ENCODE measurements at regions not wholly inside any gene's neighbourhood (a gene's known extent, or its start where the extent isn't known, plus 50 kb on each side); places are given as distances from the start of the nearest gene placed in this dataset.

DNA sequence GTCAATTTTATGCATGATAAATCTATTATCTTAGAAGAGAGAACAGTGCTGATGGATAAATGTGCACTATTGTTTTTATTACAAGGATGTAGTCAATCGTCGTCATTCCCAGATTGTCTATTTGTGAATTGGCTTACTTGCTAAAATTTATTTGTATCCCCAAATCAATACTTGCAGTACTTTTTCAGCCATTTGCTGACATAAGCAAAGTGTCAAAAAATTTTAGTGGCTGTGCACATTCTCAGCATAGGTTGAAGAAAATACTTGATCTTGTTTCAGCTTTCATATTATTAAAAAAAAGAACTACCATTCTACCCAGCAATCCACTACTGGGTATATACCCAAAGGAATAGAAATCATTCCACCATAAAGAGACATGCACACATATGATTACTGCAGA, 477.9 kb upstream of the CA10 start:
- dilution Hi-C loops (cut with MboI; ENCODE audit: extremely low pct_ligation_motif_present, low sequenced_read_pairs) = no loop called here
- no peak for FAIRE-seq
- no peaks in the 10 kb centered on the region for H3K9me1 ChIP-seq (ENCODE audit: control insufficient read depth, extremely low read depth, insufficient read depth, low read length)
- no peaks in the 10 kb centered on the region for H3K4me1 ChIP-seq (ENCODE audit: control insufficient read depth, extremely low read depth, insufficient read depth, low read length)
- no peak overlapping the region for H3K27ac ChIP-seq (ENCODE audit: control insufficient read depth, insufficient read depth, low read length)
- H3K4me2 ChIP-seq (ENCODE audit: control insufficient read depth, extremely low read depth, insufficient read depth, low read depth, low read length) = no peak overlapping the region
- no peaks in the 10 kb centered on the region for H3K9me3 ChIP-seq (ENCODE audit: control insufficient read depth, low read depth, low read length)
- H3K79me2 ChIP-seq (ENCODE audit: control insufficient read depth, insufficient read depth, low read length) = no peaks in the 10 kb centered on the region
- no peak for DNase-seq (ENCODE audit: low read depth, low spot score)
- TF ChIP-seq, protein P1, sequence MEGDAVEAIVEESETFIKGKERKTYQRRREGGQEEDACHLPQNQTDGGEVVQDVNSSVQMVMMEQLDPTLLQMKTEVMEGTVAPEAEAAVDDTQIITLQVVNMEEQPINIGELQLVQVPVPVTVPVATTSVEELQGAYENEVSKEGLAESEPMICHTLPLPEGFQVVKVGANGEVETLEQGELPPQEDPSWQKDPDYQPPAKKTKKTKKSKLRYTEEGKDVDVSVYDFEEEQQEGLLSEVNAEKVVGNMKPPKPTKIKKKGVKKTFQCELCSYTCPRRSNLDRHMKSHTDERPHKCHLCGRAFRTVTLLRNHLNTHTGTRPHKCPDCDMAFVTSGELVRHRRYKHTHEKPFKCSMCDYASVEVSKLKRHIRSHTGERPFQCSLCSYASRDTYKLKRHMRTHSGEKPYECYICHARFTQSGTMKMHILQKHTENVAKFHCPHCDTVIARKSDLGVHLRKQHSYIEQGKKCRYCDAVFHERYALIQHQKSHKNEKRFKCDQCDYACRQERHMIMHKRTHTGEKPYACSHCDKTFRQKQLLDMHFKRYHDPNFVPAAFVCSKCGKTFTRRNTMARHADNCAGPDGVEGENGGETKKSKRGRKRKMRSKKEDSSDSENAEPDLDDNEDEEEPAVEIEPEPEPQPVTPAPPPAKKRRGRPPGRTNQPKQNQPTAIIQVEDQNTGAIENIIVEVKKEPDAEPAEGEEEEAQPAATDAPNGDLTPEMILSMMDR (optimal IDR thresholded peaks at IDR 0.05 in 1 of 3, IDR thresholded peaks at IDR 0.05 in 1 of 3, conservative IDR thresholded peaks at IDR 0.05 in 1 of 3; ENCODE audit: extremely low read depth in 1 of 3, insufficient read depth in 2 of 3, low read length in 3 of 3) = no peak
- TF ChIP-seq EZH2 (IDR thresholded peaks at IDR 0.05; ENCODE audit: low read length) = no peak
- no peaks in the 10 kb centered on the region for H3K27me3 ChIP-seq (ENCODE audit: control insufficient read depth, extremely low read depth, insufficient read depth, low read length)
- no peak overlapping the region for H3K4me3 ChIP-seq (ENCODE audit: control insufficient read depth in 2 of 3, extremely low read depth in 1 of 3, insufficient read depth in 2 of 3, low read depth in 1 of 3, low read length in 3 of 3)
- no peaks in the 10 kb centered on the region for H3K36me3 ChIP-seq (ENCODE audit: control insufficient read depth in 2 of 2, extremely low read depth in 1 of 2, insufficient read depth in 2 of 2, low read length in 2 of 2)
- no peak overlapping the region for H3K9ac ChIP-seq (ENCODE audit: control insufficient read depth, extremely low read depth, insufficient read depth, low read length)
- no peak overlapping the region for H2AFZ ChIP-seq (ENCODE audit: control insufficient read depth, low read length)
- no peaks in the 10 kb centered on the region for H4K20me1 ChIP-seq (ENCODE audit: control insufficient read depth, extremely low read depth, insufficient read depth, low read length)

DNA sequence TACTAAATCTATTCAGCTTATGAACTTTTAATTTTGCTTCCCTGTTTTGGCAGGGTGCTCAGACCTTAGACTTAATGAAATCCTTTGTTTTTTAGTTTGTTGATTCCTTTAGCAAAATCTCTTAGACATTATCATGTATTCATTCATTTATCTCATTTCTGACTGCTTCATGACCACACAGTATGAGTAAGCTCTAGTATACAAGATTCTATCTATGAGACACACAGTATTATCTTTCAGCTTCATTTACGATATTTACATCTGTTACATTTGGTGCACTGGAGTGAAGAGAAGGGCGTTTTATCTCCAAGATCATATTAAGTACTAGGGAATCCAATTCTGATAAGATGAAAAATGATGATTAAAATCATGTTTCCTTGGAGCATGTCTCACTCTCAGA, 448.1 kb upstream of the CA10 start:
- H3K79me2 ChIP-seq (ENCODE audit: control insufficient read depth, insufficient read depth, low read length) = no peaks in the 10 kb centered on the region
- TF ChIP-seq, protein P1 (optimal IDR thresholded peaks at IDR 0.05 in 1 of 3, IDR thresholded peaks at IDR 0.05 in 1 of 3, conservative IDR thresholded peaks at IDR 0.05 in 1 of 3; ENCODE audit: extremely low read depth in 1 of 3, insufficient read depth in 2 of 3, low read length in 3 of 3) = no peak
- no peak for TF ChIP-seq EZH2 (IDR thresholded peaks at IDR 0.05; ENCODE audit: low read length)
- H3K9me3 ChIP-seq (ENCODE audit: control insufficient read depth, low read depth, low read length) = no peaks in the 10 kb centered on the region
- H2AFZ ChIP-seq (ENCODE audit: control insufficient read depth, low read length) = no peak overlapping the region
- no peaks in the 10 kb centered on the region for H3K36me3 ChIP-seq (ENCODE audit: control insufficient read depth in 2 of 2, extremely low read depth in 1 of 2, insufficient read depth in 2 of 2, low read length in 2 of 2)
- H3K9ac ChIP-seq (ENCODE audit: control insufficient read depth, extremely low read depth, insufficient read depth, low read length) = no peak overlapping the region
- H3K27ac ChIP-seq (ENCODE audit: control insufficient read depth, insufficient read depth, low read length) = no peak overlapping the region
- no peaks in the 10 kb centered on the region for H3K4me1 ChIP-seq (ENCODE audit: control insufficient read depth, extremely low read depth, insufficient read depth, low read length)
- no peak overlapping the region for H3K4me2 ChIP-seq (ENCODE audit: control insufficient read depth, extremely low read depth, insufficient read depth, low read depth, low read length)
- H3K4me3 ChIP-seq (ENCODE audit: control insufficient read depth in 2 of 3, extremely low read depth in 1 of 3, insufficient read depth in 2 of 3, low read depth in 1 of 3, low read length in 3 of 3) = no peak overlapping the region
- no peaks in the 10 kb centered on the region for H4K20me1 ChIP-seq (ENCODE audit: control insufficient read depth, extremely low read depth, insufficient read depth, low read length)
- dilution Hi-C loops (cut with MboI; ENCODE audit: extremely low pct_ligation_motif_present, low sequenced_read_pairs) = no loop called here
- FAIRE-seq (no peak), DNase-seq (ENCODE audit: low read depth, low spot score) (no peak)
- no peaks in the 10 kb centered on the region for H3K9me1 ChIP-seq (ENCODE audit: control insufficient read depth, extremely low read depth, insufficient read depth, low read length)
- H3K27me3 ChIP-seq (ENCODE audit: control insufficient read depth, extremely low read depth, insufficient read depth, low read length) = no peaks in the 10 kb centered on the region
